WTC11 (cell line): ENCODE measurements at regions not wholly inside any gene's neighbourhood (a gene's known extent, or its start where the extent isn't known, plus 50 kb on each side); places are given as distances from the start of the nearest gene placed in this dataset.
"Not testable (repeated sequence)": the region's sequence is repeated elsewhere in the genome, so short reads cannot be mapped to it uniquely, and the experiment has no call there.

Experiments used
- ATAC-seq: fragments of 200-7000 bp; cut with Tn5 transposase; 2 replicates; pipeline ENCODE4 v1.10.0; 2021; ENCODE audit warnings: mild to moderate bottlenecking, moderate library complexity
- CTCF ChIA-PET: fragments of 300-600 bp; sonication (Branson Sonifier 250); formaldehyde crosslinking; loops from one replicate; lab custom pipeline; 2021; ENCODE audit warnings: antibody characterized with exemption; lab: Charles Lee
- POLR2A ChIA-PET: fragments of 350-600 bp; sonication (Branson Sonifier 250); formaldehyde crosslinking; loops from one replicate; lab custom pipeline; 2021; ENCODE audit warnings: antibody characterized with exemption; lab: Charles Lee
- DNase-seq: peaks from one replicate; pipeline ENCODE4 v3.0.0; 2021; ENCODE audit warnings: low spot score
- H3K27ac Mint-ChIP-seq: 2 replicates; pipeline ENCODE4 v1.8.0; 2021; ENCODE audit warnings: mixed read lengths
- H3K27me3 Mint-ChIP-seq: 2 replicates; pipeline ENCODE4 v1.8.0; 2021; ENCODE audit warnings: low read depth, mild to moderate bottlenecking, moderate library complexity, mixed read lengths
- H3K36me3 Mint-ChIP-seq: 2 replicates; pipeline ENCODE4 v1.8.0; 2021; ENCODE audit warnings: mixed read lengths
- H3K4me1 Mint-ChIP-seq: 2 replicates; pipeline ENCODE4 v1.8.0; 2022; ENCODE audit warnings: mixed read lengths
- H3K4me3 Mint-ChIP-seq: 2 replicates; pipeline ENCODE4 v1.8.0; 2021; ENCODE audit warnings: mild to moderate bottlenecking, moderate library complexity, mixed read lengths
- H3K9me3 Mint-ChIP-seq: 2 replicates; pipeline ENCODE4 v1.8.0; 2021; ENCODE audit warnings: mixed read lengths
- ATF2 ChIP-seq: sonication (generic); formaldehyde crosslinking; IDR thresholded peaks from 2 replicates; pipeline ENCODE4 v1.8.1; 2022; ENCODE audit warnings: low read depth, missing genetic modification reagents, borderline replicate concordance
- CREM ChIP-seq: sonication (generic); formaldehyde crosslinking; IDR thresholded peaks from 2 replicates; pipeline ENCODE4 v1.8.1; 2022; ENCODE audit warnings: mild to moderate bottlenecking, missing genetic modification reagents, moderate library complexity
- E2F1 ChIP-seq: sonication (generic); formaldehyde crosslinking; IDR thresholded peaks from 2 replicates; pipeline ENCODE4 v1.8.0; 2022; ENCODE audit warnings: mild to moderate bottlenecking, missing genetic modification reagents
- FOXK1 ChIP-seq: sonication (generic); formaldehyde crosslinking; IDR thresholded peaks from 2 replicates; pipeline ENCODE4 v1.8.0; 2022; ENCODE audit warnings: mild to moderate bottlenecking, moderate library complexity, missing genetic modification reagents
- FOXP1 ChIP-seq: sonication (generic); formaldehyde crosslinking; IDR thresholded peaks from 2 replicates; pipeline ENCODE4 v1.8.0; 2022; ENCODE audit warnings: missing genetic modification reagents, mild to moderate bottlenecking, moderate library complexity, borderline replicate concordance
- JUN ChIP-seq: sonication (generic); formaldehyde crosslinking; IDR thresholded peaks from 2 replicates; pipeline ENCODE4 v1.8.0; 2023; ENCODE audit warnings: mild to moderate bottlenecking, missing genetic modification reagents
- MXD4 ChIP-seq: fragments of 250-450 bp; sonication (Bioruptor Pico); IDR thresholded peaks from 2 replicates; pipeline ENCODE4 v1.8.0; 2021; ENCODE audit warnings: mild to moderate bottlenecking, moderate library complexity, borderline replicate concordance
- MYBL2 ChIP-seq: sonication (generic); formaldehyde crosslinking; IDR thresholded peaks from 2 replicates; pipeline ENCODE4 v1.8.1; 2023; ENCODE audit warnings: mild to moderate bottlenecking, moderate library complexity, missing genetic modification reagents
- TEAD4 ChIP-seq: sonication (generic); formaldehyde crosslinking; IDR thresholded peaks from 2 replicates; pipeline ENCODE4 v1.8.0; 2022; ENCODE audit warnings: mild to moderate bottlenecking, missing genetic modification reagents
- ZBTB21 ChIP-seq: sonication (generic); formaldehyde crosslinking; IDR thresholded peaks from 2 replicates; pipeline ENCODE4 v1.8.1; 2023; ENCODE audit warnings: mild to moderate bottlenecking, missing genetic modification reagents, borderline replicate concordance
- ZNF138 ChIP-seq: sonication (generic); formaldehyde crosslinking; conservative IDR thresholded peaks from 2 replicates; pipeline ENCODE4 v1.8.1; 2022; ENCODE audit warnings: mild to moderate bottlenecking, moderate library complexity, missing genetic modification reagents
- ZNF219 ChIP-seq: sonication (generic); formaldehyde crosslinking; IDR thresholded peaks from 2 replicates; pipeline ENCODE4 v1.8.0; 2023; ENCODE audit warnings: missing genetic modification reagents, mild to moderate bottlenecking, borderline replicate concordance
- ZNF317 ChIP-seq: sonication (generic); formaldehyde crosslinking; IDR thresholded peaks from 2 replicates; pipeline ENCODE4 v1.8.1; 2023; ENCODE audit warnings: low read depth, mild to moderate bottlenecking, moderate library complexity, missing genetic modification reagents, borderline replicate concordance
- TF ChIP-seq, protein P1 (sequence below): sonication (generic); formaldehyde crosslinking; IDR thresholded peaks from 2 replicates; pipeline ENCODE4 v1.8.1; 2022; ENCODE audit warnings: mild to moderate bottlenecking, moderate library complexity, missing genetic modification reagents
- TF ChIP-seq, protein P2 (sequence below): sonication (generic); formaldehyde crosslinking; IDR thresholded peaks from 2 replicates; pipeline ENCODE4 v1.8.1; 2023; ENCODE audit warnings: mild to moderate bottlenecking, missing genetic modification reagents
- TF ChIP-seq, protein P3 (sequence below): fragments of 200-600 bp; IDR thresholded peaks from 2 replicates; pipeline ENCODE4 v1.8.0; 2022; ENCODE audit warnings: antibody characterized with exemption
- TF ChIP-seq, protein P4 (sequence below): sonication (generic); formaldehyde crosslinking; conservative IDR thresholded peaks from 2 replicates; pipeline ENCODE4 v1.8.1; 2023; ENCODE audit warnings: mild to moderate bottlenecking, low read depth, missing genetic modification reagents, moderate library complexity
- TF ChIP-seq, protein P5 (sequence below): sonication (generic); formaldehyde crosslinking; IDR thresholded peaks from 2 replicates; pipeline ENCODE4 v1.8.1; 2023; ENCODE audit warnings: mild to moderate bottlenecking, missing genetic modification reagents, moderate library complexity

DNA sequence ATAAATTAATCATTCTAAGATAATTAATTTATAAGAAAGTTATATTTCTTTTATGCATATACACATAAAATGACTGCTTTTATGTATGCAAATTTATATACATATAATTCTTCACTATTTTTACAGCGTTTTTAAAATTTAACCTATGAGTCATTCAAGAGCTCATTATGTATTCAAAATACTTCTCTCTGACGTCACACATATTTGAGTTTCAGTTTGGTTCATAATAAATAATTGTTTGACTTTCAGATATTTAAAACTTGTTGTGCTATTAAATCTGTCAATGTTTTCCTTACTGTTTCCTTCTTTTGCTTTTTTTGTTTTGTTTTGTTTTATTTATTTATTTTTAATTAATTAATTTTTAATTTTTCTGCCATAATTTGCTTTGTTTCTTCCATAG is 467.5 kb upstream of the ADGRB3 start:
- TF ChIP-seq, protein P1, sequence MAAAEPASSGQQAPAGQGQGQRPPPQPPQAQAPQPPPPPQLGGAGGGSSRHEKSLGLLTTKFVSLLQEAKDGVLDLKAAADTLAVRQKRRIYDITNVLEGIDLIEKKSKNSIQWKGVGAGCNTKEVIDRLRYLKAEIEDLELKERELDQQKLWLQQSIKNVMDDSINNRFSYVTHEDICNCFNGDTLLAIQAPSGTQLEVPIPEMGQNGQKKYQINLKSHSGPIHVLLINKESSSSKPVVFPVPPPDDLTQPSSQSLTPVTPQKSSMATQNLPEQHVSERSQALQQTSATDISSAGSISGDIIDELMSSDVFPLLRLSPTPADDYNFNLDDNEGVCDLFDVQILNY = no peak
- ChIA-PET POLR2A (no interaction called here), CTCF (no interaction called here)
- no peak for ATAC-seq
- no peak overlapping the region for H3K4me3 Mint-ChIP-seq
- H3K36me3 Mint-ChIP-seq = no peaks in the 10 kb centered on the region
- H3K27me3 Mint-ChIP-seq = peaks cover 14% of the 10 kb centered on the region
- H3K27ac Mint-ChIP-seq = no peak overlapping the region
- no peaks in the 10 kb centered on the region for H3K4me1 Mint-ChIP-seq
- H3K9me3 Mint-ChIP-seq = no peaks in the 10 kb centered on the region
- DNase-seq = no peak

GRCh38 chr6:68160812-68161211 is 474.3 kb upstream of the ADGRB3 start:
- H3K4me1 Mint-ChIP-seq, H3K27ac Mint-ChIP-seq, H3K27me3 Mint-ChIP-seq, H3K4me3 Mint-ChIP-seq, POLR2A ChIA-PET, CTCF ChIA-PET, ATAC-seq, DNase-seq: not testable (repeated sequence)
- Mint-ChIP-seq H3K9me3 (peaks cover 37% of the 10 kb centered on the region), H3K36me3 (peaks cover 22% of the 10 kb centered on the region)

- ATAC-seq (no peak), DNase-seq (no peak)
- Mint-ChIP-seq H3K27ac (no peak overlapping the region), H3K4me1 (no peaks in the 10 kb centered on the region), H3K9me3 (peaks cover 37% of the 10 kb centered on the region), H3K4me3 (no peak overlapping the region), H3K36me3 (peaks cover 22% of the 10 kb centered on the region), H3K27me3 (no peaks in the 10 kb centered on the region)
- TF ChIP-seq MXD4 (CRISPR knock-in tag) = no peak
- TF ChIP-seq ZNF317 (CRISPR knock-in tag) = no peak
- TF ChIP-seq ZBTB21 (CRISPR knock-in tag) = no peak
- TF ChIP-seq, protein P2, sequence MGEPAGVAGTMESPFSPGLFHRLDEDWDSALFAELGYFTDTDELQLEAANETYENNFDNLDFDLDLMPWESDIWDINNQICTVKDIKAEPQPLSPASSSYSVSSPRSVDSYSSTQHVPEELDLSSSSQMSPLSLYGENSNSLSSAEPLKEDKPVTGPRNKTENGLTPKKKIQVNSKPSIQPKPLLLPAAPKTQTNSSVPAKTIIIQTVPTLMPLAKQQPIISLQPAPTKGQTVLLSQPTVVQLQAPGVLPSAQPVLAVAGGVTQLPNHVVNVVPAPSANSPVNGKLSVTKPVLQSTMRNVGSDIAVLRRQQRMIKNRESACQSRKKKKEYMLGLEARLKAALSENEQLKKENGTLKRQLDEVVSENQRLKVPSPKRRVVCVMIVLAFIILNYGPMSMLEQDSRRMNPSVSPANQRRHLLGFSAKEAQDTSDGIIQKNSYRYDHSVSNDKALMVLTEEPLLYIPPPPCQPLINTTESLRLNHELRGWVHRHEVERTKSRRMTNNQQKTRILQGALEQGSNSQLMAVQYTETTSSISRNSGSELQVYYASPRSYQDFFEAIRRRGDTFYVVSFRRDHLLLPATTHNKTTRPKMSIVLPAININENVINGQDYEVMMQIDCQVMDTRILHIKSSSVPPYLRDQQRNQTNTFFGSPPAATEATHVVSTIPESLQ (CRISPR knock-in tag) = no peak
- no peak for TF ChIP-seq CREM
- TF ChIP-seq, protein P3, sequence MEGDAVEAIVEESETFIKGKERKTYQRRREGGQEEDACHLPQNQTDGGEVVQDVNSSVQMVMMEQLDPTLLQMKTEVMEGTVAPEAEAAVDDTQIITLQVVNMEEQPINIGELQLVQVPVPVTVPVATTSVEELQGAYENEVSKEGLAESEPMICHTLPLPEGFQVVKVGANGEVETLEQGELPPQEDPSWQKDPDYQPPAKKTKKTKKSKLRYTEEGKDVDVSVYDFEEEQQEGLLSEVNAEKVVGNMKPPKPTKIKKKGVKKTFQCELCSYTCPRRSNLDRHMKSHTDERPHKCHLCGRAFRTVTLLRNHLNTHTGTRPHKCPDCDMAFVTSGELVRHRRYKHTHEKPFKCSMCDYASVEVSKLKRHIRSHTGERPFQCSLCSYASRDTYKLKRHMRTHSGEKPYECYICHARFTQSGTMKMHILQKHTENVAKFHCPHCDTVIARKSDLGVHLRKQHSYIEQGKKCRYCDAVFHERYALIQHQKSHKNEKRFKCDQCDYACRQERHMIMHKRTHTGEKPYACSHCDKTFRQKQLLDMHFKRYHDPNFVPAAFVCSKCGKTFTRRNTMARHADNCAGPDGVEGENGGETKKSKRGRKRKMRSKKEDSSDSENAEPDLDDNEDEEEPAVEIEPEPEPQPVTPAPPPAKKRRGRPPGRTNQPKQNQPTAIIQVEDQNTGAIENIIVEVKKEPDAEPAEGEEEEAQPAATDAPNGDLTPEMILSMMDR = no peak
- no peak for TF ChIP-seq FOXP1 (CRISPR knock-in tag)
- no peak for TF ChIP-seq ZNF219
- CTCF ChIA-PET = no interaction called here
- POLR2A ChIA-PET = no interaction called here
These were observed 474.7 kb upstream of the ADGRB3 start for GRCh38 chr6:68160348-68160747.

DNA sequence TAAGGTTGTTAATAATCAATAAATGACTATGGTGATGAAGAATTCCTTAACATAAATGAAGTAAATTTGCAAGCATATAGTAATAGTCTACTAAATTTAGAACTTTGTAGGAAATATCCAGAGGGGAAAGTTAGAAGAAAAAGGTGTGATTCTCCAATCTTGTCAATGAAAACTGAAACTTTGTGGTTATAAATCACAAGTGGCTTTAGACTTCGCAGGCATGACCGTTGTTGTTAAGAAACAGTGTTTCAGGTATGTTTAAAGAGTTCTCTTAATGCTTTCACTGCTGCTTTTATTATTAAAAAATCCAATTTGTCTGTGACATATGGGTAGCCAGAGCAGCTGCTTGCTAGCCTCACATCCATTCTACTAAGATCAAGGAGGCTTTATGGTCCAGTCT is 475.6 kb upstream of the ADGRB3 start:
- ChIA-PET POLR2A (no interaction called here), CTCF (no interaction called here)
- Mint-ChIP-seq H3K4me1 (no peaks in the 10 kb centered on the region), H3K27ac (no peak overlapping the region), H3K36me3 (peaks cover 22% of the 10 kb centered on the region), H3K27me3 (no peaks in the 10 kb centered on the region), H3K9me3 (peaks cover 37% of the 10 kb centered on the region), H3K4me3 (no peak overlapping the region)
- no peak for ATAC-seq
- DNase-seq = no peak
- TF ChIP-seq ZNF317 (CRISPR knock-in tag) = no peak
- TF ChIP-seq FOXK1 (CRISPR knock-in tag) = no peak
- TF ChIP-seq, protein P4, sequence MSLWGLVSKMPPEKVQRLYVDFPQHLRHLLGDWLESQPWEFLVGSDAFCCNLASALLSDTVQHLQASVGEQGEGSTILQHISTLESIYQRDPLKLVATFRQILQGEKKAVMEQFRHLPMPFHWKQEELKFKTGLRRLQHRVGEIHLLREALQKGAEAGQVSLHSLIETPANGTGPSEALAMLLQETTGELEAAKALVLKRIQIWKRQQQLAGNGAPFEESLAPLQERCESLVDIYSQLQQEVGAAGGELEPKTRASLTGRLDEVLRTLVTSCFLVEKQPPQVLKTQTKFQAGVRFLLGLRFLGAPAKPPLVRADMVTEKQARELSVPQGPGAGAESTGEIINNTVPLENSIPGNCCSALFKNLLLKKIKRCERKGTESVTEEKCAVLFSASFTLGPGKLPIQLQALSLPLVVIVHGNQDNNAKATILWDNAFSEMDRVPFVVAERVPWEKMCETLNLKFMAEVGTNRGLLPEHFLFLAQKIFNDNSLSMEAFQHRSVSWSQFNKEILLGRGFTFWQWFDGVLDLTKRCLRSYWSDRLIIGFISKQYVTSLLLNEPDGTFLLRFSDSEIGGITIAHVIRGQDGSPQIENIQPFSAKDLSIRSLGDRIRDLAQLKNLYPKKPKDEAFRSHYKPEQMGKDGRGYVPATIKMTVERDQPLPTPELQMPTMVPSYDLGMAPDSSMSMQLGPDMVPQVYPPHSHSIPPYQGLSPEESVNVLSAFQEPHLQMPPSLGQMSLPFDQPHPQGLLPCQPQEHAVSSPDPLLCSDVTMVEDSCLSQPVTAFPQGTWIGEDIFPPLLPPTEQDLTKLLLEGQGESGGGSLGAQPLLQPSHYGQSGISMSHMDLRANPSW = no peak
- no peak for TF ChIP-seq JUN (CRISPR knock-in tag)
- TF ChIP-seq MYBL2 (CRISPR knock-in tag) = no peak
- no peak for TF ChIP-seq TEAD4 (CRISPR knock-in tag)
- no peak for TF ChIP-seq ATF2 (CRISPR knock-in tag)
- TF ChIP-seq, protein P5, sequence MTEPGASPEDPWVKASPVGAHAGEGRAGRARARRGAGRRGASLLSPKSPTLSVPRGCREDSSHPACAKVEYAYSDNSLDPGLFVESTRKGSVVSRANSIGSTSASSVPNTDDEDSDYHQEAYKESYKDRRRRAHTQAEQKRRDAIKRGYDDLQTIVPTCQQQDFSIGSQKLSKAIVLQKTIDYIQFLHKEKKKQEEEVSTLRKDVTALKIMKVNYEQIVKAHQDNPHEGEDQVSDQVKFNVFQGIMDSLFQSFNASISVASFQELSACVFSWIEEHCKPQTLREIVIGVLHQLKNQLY (CRISPR knock-in tag) = no peak
- no peak for TF ChIP-seq ZNF138 (CRISPR knock-in tag)
- no peak for TF ChIP-seq E2F1 (CRISPR knock-in tag)
